Astrocyte of the cerebellum (primary cell): ENCODE measurements at regions not wholly inside any gene's neighbourhood (a gene's known extent, or its start where the extent isn't known, plus 50 kb on each side); places are given as distances from the start of the nearest gene placed in this dataset.

Source experiments
- DNase-seq: peaks from one replicate; pipeline ENCODE4 v3.0.0-alpha.2; 2011; ENCODE audit warnings: low read depth
- H3K4me3 ChIP-seq: 2 replicates; pipeline ENCODE4 v1.5.1; 2011; ENCODE audit warnings: mild to moderate bottlenecking, low read depth, low read length, moderate library complexity
- in situ Hi-C: cut with HindIII; loops from 2 replicates; pipeline ENCODE4 v1.10.0; 2017; ENCODE audit warnings: low sequenced_read_pairs
- TF ChIP-seq, protein P1 (sequence below): IDR thresholded peaks from 2 replicates; pipeline ENCODE4 v1.5.1; 2012; ENCODE audit warnings: low read length, low read depth, moderate library complexity, mild to moderate bottlenecking; ENCODE audit errors: missing control alignments

DNA sequence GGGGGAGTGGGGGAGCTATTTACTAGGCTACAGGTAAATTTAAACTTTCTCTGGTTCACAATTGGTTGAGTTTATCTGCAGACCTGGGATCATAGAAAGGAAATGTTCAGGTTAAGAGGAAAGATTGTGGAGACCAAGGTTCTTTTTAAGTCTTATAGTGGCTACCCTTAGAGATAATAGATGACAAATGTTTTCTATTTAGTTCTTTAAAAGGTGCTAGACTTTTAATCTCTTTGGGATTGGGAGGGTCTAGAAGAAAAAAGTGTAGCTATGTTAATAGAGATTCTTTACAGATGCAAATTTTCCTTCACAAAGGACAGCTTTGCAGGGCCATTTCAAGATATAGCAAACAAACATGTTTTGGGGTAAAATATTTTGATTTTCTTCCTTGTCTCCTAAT is 76.0 kb downstream of the TEX13C start:
- no peak overlapping the region for H3K4me3 ChIP-seq
- TF ChIP-seq, protein P1, sequence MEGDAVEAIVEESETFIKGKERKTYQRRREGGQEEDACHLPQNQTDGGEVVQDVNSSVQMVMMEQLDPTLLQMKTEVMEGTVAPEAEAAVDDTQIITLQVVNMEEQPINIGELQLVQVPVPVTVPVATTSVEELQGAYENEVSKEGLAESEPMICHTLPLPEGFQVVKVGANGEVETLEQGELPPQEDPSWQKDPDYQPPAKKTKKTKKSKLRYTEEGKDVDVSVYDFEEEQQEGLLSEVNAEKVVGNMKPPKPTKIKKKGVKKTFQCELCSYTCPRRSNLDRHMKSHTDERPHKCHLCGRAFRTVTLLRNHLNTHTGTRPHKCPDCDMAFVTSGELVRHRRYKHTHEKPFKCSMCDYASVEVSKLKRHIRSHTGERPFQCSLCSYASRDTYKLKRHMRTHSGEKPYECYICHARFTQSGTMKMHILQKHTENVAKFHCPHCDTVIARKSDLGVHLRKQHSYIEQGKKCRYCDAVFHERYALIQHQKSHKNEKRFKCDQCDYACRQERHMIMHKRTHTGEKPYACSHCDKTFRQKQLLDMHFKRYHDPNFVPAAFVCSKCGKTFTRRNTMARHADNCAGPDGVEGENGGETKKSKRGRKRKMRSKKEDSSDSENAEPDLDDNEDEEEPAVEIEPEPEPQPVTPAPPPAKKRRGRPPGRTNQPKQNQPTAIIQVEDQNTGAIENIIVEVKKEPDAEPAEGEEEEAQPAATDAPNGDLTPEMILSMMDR, result no peak
- in situ Hi-C loops, result no loop called here
- no peak for DNase-seq

DNA sequence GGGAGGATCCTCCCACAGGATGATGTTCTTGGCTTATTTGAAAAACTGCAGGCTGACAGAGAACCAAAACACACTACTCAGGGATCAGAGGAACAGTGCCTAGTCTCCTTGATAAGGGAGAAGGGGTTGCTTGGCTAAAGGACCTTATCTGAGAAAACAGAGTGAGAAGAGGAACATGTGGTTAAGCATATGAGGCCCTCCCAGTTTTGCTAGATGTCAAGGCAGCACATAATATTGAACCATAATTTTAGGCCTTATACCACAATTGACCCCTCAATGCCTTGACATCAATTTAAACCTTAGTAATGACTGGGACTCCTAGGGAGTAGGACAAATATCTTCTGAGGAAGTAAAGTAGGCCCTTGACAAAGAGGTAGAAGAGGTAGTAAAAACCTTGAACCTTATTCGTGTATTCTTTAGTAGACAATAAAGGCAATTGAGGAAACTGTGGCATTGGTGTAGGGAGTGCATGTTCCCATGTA is 79.3 kb downstream of the TEX13C start:
- DNase-seq, result no peak
- no peak overlapping the region for H3K4me3 ChIP-seq
- in situ Hi-C loops, result no loop called here
- TF ChIP-seq, protein P1, result no peak

DNA sequence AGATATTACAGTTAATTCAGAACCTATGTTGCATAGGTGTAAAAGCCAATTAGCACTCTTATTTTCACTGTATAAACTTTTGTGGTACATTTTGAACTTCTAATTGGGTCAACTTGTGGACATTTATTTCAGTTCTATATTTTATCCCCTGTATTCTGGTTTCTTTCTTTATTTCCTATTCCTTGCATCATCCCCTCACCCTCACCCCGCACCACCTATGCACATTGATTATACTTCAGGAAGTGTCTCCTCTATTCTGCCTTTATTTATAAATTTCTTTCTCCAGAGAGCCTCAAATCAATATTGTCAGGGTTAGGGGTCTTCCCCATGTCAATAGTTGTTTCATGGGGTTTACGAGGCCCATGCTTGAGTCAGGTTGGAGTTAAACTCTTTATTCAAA is 83.1 kb downstream of the TEX13C start:
- no peak overlapping the region for H3K4me3 ChIP-seq
- in situ Hi-C loops, result no loop called here
- TF ChIP-seq, protein P1, result no peak
- no peak for DNase-seq

DNA sequence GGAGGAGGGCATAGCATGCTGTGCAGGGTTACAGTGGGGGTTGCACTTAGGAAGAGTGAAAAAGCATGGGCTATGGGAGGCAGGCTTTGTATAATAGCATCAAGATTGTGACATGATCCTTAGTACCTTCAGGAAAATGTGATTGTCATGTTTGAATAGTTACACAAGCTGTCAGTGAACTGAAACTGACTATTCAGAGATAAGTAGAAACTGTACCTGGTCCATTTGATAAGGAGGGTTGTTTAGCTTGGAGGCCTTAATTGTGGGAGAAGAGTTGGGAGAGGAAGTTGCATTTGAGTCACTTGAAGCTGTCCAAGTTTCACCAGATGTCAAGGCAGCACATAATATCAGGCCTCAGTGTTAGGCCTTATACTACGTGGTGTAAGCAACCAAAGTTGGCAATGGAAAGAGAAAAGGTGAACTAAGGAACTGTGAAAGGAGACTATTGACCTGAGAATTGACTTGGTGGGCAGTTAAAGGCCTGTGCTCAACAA is 85.0 kb downstream of the TEX13C start:
- in situ Hi-C loops, result no loop called here
- TF ChIP-seq, protein P1, result no peak
- no peak overlapping the region for H3K4me3 ChIP-seq
- no peak for DNase-seq

DNA sequence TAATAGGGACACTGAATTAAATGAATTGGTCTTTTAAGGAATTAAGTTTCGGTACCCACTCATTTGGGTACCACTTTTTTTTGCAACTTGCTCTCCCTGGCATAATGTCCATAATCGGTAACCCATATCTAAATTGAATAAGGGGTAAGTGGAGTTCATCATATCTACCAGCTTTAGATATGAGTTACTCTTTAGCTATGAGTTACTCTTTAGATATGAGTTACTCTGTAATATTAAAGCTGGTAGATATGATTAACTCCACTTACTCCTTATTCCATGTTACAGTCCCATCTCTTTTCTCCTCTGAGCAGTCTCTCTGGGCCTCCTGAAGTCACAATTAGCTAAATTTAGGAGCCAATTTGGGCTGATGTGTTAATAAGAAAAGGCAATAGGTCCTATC is 85.7 kb downstream of the TEX13C start:
- H3K4me3 ChIP-seq, result no peak overlapping the region
- no peak for DNase-seq
- in situ Hi-C loops, result no loop called here
- TF ChIP-seq, protein P1, result no peak

DNA sequence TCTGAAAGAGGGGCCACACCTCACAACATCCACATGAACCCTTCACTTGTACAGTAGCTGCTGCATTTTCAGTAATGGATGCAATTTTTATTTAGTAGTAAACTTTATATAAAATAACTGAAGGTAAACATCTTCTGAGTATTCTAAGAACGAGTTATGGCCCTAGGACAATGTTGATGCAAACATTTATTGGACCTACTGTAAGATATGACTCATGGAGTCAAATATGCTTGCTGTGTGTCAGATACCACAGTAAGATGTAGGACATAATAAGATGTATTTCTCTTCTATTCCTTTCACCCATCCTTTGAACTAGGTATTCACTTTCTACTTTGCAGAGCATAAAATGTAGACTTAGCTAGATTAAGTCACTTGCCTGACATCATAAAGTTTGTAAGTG is 87.6 kb downstream of the TEX13C start:
- TF ChIP-seq, protein P1, result no peak
- DNase-seq, result no peak
- no peak overlapping the region for H3K4me3 ChIP-seq
- in situ Hi-C loops, result no loop called here

DNA sequence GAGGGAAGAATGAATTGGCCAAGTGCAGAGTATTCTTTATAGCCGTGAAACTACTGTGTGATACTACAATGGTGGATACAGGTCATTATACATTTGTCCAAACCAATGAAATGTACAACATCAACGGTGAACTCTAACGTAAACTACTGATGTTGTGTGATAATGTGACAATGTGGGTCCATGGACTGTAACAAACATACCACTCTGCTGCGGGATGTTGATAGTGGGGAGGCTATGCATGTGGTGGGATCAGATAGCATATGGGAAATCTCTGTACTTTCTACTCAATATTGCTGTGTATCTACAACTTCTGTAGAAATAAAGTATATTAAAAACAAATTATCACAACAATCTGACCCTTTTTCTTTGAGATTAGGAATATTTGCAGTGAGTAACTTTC is 101.1 kb downstream of the TEX13C start:
- DNase-seq, result no peak
- TF ChIP-seq, protein P1, result no peak
- no peak overlapping the region for H3K4me3 ChIP-seq
- in situ Hi-C loops, result no loop called here
